Panc1 (cell line): ENCODE measurements at regions not wholly inside any gene's neighbourhood (a gene's known extent, or its start where the extent isn't known, plus 50 kb on each side); places are given as distances from the start of the nearest gene placed in this dataset.

Source experiments
- ATAC-seq: fragments of 200-7000 bp; cut with Tn5 transposase; 2 replicates; pipeline ENCODE4 v1.9.1; 2020; ENCODE audit warnings: mild to moderate bottlenecking, moderate library complexity
- BruUV-seq: library from RNA; stranded (reverse); fragments of 400-500 nt; replicated peaks from 2 replicates; lab custom pipeline; 2021; lab: Mats Ljungman, UMichigan
- CTCF ChIA-PET: fragments of 300-600 bp; sonication (Branson Sonifier 250); formaldehyde crosslinking; loops from one replicate; lab custom pipeline; 2022; ENCODE audit warnings: antibody characterized with exemption; lab: Charles Lee
- POLR2A ChIA-PET: fragments of 300-600 bp; sonication (Branson Sonifier 250); formaldehyde crosslinking; loops from one replicate; lab custom pipeline; 2022; ENCODE audit warnings: antibody characterized with exemption; lab: Charles Lee
- DNase-seq: peaks from one replicate; pipeline ENCODE4 v3.0.0-alpha.2; 2010; ENCODE audit warnings: low read depth, low spot score
- H3K27ac ChIP-seq: 2 replicates; pipeline ENCODE4 v1.5.1; 2011; ENCODE audit warnings: mild to moderate bottlenecking, low read length, inconsistent platforms
- H3K27me3 ChIP-seq: fragments of 200-500 bp; sonication (Bioruptor generic); 2 replicates; pipeline ENCODE4 v1.6.0; 2014; ENCODE audit warnings: low read length, inconsistent platforms; ENCODE audit not compliant: control insufficient read depth, insufficient read depth
- H3K36me3 ChIP-seq: fragments of 200-500 bp; sonication (Bioruptor generic); 2 replicates; pipeline ENCODE4 v1.5.1; 2014; ENCODE audit warnings: inconsistent platforms, mild to moderate bottlenecking, low read length, moderate library complexity; ENCODE audit not compliant: control insufficient read depth, insufficient read depth
- H3K4me1 ChIP-seq: 2 replicates; pipeline ENCODE4 v1.5.1; 2011; ENCODE audit warnings: inconsistent platforms, mild to moderate bottlenecking, low read length, moderate library complexity; ENCODE audit not compliant: control insufficient read depth, insufficient read depth
- H3K4me3 ChIP-seq, 2 experiments: 2 replicates each; pipeline ENCODE4 v1.5.1; 2011 to 2012; ENCODE audit warnings: low read depth in 2 of 2, low read length in 2 of 2, mild to moderate bottlenecking in 2 of 2, inconsistent platforms in 1 of 2, moderate library complexity in 1 of 2
- H3K9me3 ChIP-seq: fragments of 200-500 bp; sonication (Bioruptor generic); 2 replicates; pipeline ENCODE4 v1.5.1; 2014; ENCODE audit warnings: low read depth, mild to moderate bottlenecking, inconsistent platforms, low read length, moderate library complexity; ENCODE audit not compliant: control insufficient read depth, insufficient read depth
- CTCF ChIP-seq: fragments of 450-650 bp; IDR thresholded peaks from 2 replicates; pipeline ENCODE4 v1.5.1; 2017; ENCODE audit warnings: mild to moderate bottlenecking
- POLR2AphosphoS5 ChIP-seq: IDR thresholded peaks from 2 replicates; pipeline ENCODE4 v1.6.1; 2012; ENCODE audit warnings: mild to moderate bottlenecking, low read depth, low read length, moderate library complexity
- REST ChIP-seq, 2 experiments: IDR thresholded peaks; 2 replicates each; pipeline ENCODE4 v1.6.1; 2011 to 2012; ENCODE audit warnings: low read depth in 2 of 2, control low read depth in 1 of 2, low read length in 1 of 2, mild to moderate bottlenecking in 1 of 2, moderate library complexity in 1 of 2; ENCODE audit not compliant: insufficient read depth in 1 of 2
- SIN3A ChIP-seq: IDR thresholded peaks from 2 replicates; pipeline ENCODE4 v1.6.1; 2012; ENCODE audit warnings: low read depth, mild to moderate bottlenecking, low read length, moderate library complexity, borderline replicate concordance; ENCODE audit not compliant: insufficient read depth
- TCF7L2 ChIP-seq: IDR thresholded peaks from 2 replicates; pipeline ENCODE4 v1.6.1; 2011; ENCODE audit warnings: mild to moderate bottlenecking, low read depth, low read length, inconsistent platforms
- in situ Hi-C: cut with HindIII; loops from 2 replicates; pipeline ENCODE4 v1.10.0; 2016; ENCODE audit warnings: low sequenced_read_pairs, low pct_unique_long_range_greater_than_20kb
- intact Hi-C: fragments of 100-400 bp; cut with micrococcal nuclease; formaldehyde crosslinking; loops from one replicate; pipeline ENCODE4 v1.10.0; 2022; ENCODE audit not compliant: unreplicated experiment

- TF ChIP-seq POLR2AphosphoS5 (no peak), TCF7L2 (no peak), CTCF (no peak), SIN3A (no peak), REST (IDR thresholded peaks at IDR 0.05; ENCODE audit: insufficient read depth in 1 of 2, low read depth in 2 of 2, low read length in 1 of 2) (no peak)
- Histone ChIP-seq H3K27me3 (no peaks in the 10 kb centered on the region), H3K9me3 (no peaks in the 10 kb centered on the region), H3K27ac (no peak overlapping the region; the same call in 1 of the 2 replicates), H3K4me1 (no peaks in the 10 kb centered on the region), H3K4me3 (no peak overlapping the region), H3K36me3 (no peaks in the 10 kb centered on the region)
- BruUV-seq: no TSS peak
- DNase-seq (no peak), ATAC-seq (no peak)
- in situ Hi-C loops: no loop called here
- intact Hi-C loops: no loop called here
- CTCF ChIA-PET: no interaction called here
- POLR2A ChIA-PET: no interaction called here
Measured at GRCh38 chr6:12472601-12473038, 182.5 kb downstream of the EDN1 start.

- Histone ChIP-seq H3K4me1 (no peaks in the 10 kb centered on the region), H3K27me3 (no peaks in the 10 kb centered on the region), H3K36me3 (no peaks in the 10 kb centered on the region), H3K4me3 (no peak overlapping the region), H3K27ac (0 out of 2 replicates have a peak overlapping the region, but pooled peaks have one; percentile 31), H3K9me3 (no peaks in the 10 kb centered on the region)
- POLR2A ChIA-PET: no interaction called here
- ATAC-seq: no peak
- TF ChIP-seq SIN3A: no peak
- no peak for TF ChIP-seq TCF7L2
- no peak for TF ChIP-seq CTCF
- no peak for TF ChIP-seq POLR2AphosphoS5
- no peak for TF ChIP-seq REST (IDR thresholded peaks at IDR 0.05; ENCODE audit: insufficient read depth in 1 of 2, low read depth in 2 of 2, low read length in 1 of 2)
- no peak for DNase-seq
- no TSS peak for BruUV-seq
- CTCF ChIA-PET: no interaction called here
- intact Hi-C loops (no loop called here), in situ Hi-C loops (no loop called here)
Measured at GRCh38 chr6:12473494-12473893, 183.3 kb downstream of the EDN1 start.
